Bronchial epithelial cell (primary cell): ENCODE measurements at regions not wholly inside any gene's neighbourhood (a gene's known extent, or its start where the extent isn't known, plus 50 kb on each side); places are given as distances from the start of the nearest gene placed in this dataset.

Experiments used
- DNase-seq: peaks from one replicate; pipeline ENCODE4 v3.0.0-alpha.2; 2010; ENCODE audit warnings: low read depth
- FAIRE-seq: peaks from 2 replicates; lab custom pipeline; 2011; peaks lifted over from hg19 to GRCh38; lab: Jason Lieb, UNC
- H3K27me3 ChIP-seq: 2 replicates; pipeline ENCODE4 v1.5.1; 2011; ENCODE audit warnings: low read length; ENCODE audit not compliant: control insufficient read depth, insufficient read depth
- H3K36me3 ChIP-seq: 2 replicates; pipeline ENCODE4 v1.5.1; 2011; ENCODE audit warnings: low read length; ENCODE audit not compliant: control insufficient read depth, insufficient read depth
- H3K4me3 ChIP-seq: 2 replicates; pipeline ENCODE4 v1.5.1; 2011; ENCODE audit warnings: mild to moderate bottlenecking, low read depth, low read length, control low read depth
- CTCF ChIP-seq: IDR thresholded peaks from 2 replicates; pipeline ENCODE4 v1.5.1; 2011; ENCODE audit warnings: mild to moderate bottlenecking, moderate library complexity, low read length, control low read depth, inconsistent platforms; ENCODE audit not compliant: insufficient read depth, severe bottlenecking

DNA sequence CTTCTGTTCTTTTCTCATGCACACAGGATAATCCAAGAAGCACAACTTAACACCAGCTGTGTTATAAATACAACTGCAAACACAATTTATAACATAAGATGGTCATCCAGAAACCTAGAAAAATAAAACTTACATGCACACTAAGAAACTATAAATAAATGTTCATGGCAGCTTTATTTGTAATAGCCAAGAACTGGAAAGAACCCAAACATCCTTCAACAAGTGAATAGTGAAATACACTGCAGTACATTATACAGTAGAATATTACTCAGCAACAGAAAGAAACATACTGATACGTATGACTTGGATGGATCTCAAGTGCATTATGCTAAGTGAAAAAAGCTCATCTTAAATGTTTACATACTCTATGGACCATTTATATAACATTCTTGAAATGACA lies 132.7 kb downstream of the SPTSSA start:
- TF ChIP-seq CTCF = no peak
- peaks cover 2% of the 10 kb centered on the region for H3K27me3 ChIP-seq
- H3K36me3 ChIP-seq = no peaks in the 10 kb centered on the region
- DNase-seq = no peak
- H3K4me3 ChIP-seq = no peak overlapping the region
- no peak for FAIRE-seq

- DNase-seq (no peak), FAIRE-seq (no peak)
- Histone ChIP-seq H3K4me3 (no peak overlapping the region), H3K36me3 (no peaks in the 10 kb centered on the region), H3K27me3 (peaks cover 2% of the 10 kb centered on the region)
- no peak for TF ChIP-seq CTCF
These were observed 133.9 kb downstream of the SPTSSA start for GRCh38 chr14:34328178-34328577.

- no peak for DNase-seq
- Histone ChIP-seq H3K36me3 (no peaks in the 10 kb centered on the region), H3K27me3 (peaks cover 2% of the 10 kb centered on the region), H3K4me3 (no peak overlapping the region)
- no peak for FAIRE-seq
- no peak for TF ChIP-seq CTCF
These were observed 136.5 kb downstream of the SPTSSA start for GRCh38 chr14:34325493-34325892.

- no peak overlapping the region for H3K4me3 ChIP-seq
- DNase-seq = peak; percentile 30
- TF ChIP-seq CTCF = peak; percentile 52
- no peak for FAIRE-seq
- H3K36me3 ChIP-seq = no peaks in the 10 kb centered on the region
- peaks cover 2% of the 10 kb centered on the region for H3K27me3 ChIP-seq
These were observed 137.7 kb downstream of the SPTSSA start for GRCh38 chr14:34324363-34324795.

GRCh38 chr14:34322940-34323418 lies 139.1 kb downstream of the SPTSSA start:
- no peaks in the 10 kb centered on the region for H3K36me3 ChIP-seq
- peak; percentile 77 for TF ChIP-seq CTCF
- no peak overlapping the region for H3K4me3 ChIP-seq
- DNase-seq (peak; percentile 35), FAIRE-seq (no peak)
- no peaks in the 10 kb centered on the region for H3K27me3 ChIP-seq

GRCh38 chr14:34319140-34319539 lies 142.9 kb downstream of the SPTSSA start:
- no peaks in the 10 kb centered on the region for H3K36me3 ChIP-seq
- no peak for TF ChIP-seq CTCF
- peaks cover 2% of the 10 kb centered on the region for H3K27me3 ChIP-seq
- FAIRE-seq (no peak), DNase-seq (no peak)
- H3K4me3 ChIP-seq = no peak overlapping the region
